Activated CD4-positive, alpha-beta T cell treated with anti-CD3 and anti-CD28 coated beads, Interleukin-2, Interleukin-6, amounts not matched to agents 100 ng/mL and 50 ng/mL, durations not matched to agents 16 hours and 8 hours (primary cell): ENCODE measurements at regions not wholly inside any gene's neighbourhood (a gene's known extent, or its start where the extent isn't known, plus 50 kb on each side); places are given as distances from the start of the nearest gene placed in this dataset.
"Not testable (repeated sequence)": the region's sequence is repeated elsewhere in the genome, so short reads cannot be mapped to it uniquely, and the experiment has no call there.

Source experiments
- DNase-seq: peaks from one replicate; pipeline ENCODE4 v3.0.0-alpha.2; 2020

DNA sequence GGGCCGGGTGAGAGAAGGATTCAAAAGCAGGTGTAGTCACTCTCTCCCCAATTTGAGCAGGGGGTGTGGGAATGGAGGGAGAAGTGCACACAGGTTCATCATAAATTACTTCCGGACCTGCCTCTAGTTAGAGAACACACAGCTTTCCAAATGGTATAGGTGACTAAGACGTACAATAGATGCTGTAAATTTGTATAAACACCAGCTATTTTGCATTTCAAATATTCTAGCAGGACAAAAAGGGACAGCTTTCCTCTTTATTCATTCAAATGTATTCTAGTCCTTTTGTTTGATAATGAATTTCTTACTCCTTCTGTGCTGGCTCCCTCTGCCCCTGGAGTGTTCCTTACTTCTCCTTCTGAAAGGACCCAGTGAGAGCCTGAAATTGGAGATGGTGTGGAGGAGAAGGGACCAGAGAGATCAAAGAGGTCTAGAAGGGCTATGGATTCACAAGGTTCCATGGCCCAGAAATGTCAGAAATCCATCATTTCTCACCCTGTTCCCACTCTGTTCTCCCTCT, 53.2 kb upstream of the SH3BP4 start:
- no peak for DNase-seq

DNA sequence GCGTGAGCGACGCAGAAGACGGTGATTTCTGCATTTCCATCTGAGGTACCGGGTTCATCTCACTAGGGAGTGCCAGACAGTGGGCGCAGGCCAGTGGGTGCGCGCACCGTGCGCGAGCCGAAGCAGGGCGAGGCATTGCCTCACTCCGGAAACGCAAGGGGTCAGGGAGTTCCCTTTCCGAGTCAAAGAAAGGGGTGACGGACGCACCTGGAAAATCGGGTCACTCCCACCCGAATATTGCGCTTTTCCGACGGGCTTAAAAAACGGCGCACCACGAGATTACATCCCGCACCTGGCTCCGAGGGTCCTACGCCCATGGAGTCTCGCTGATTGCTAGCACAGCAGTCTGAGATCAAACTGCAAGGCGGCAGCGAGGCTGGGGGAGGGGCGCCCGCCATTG, 63.4 kb upstream of the SH3BP4 start:
- not testable (repeated sequence) for DNase-seq

DNA sequence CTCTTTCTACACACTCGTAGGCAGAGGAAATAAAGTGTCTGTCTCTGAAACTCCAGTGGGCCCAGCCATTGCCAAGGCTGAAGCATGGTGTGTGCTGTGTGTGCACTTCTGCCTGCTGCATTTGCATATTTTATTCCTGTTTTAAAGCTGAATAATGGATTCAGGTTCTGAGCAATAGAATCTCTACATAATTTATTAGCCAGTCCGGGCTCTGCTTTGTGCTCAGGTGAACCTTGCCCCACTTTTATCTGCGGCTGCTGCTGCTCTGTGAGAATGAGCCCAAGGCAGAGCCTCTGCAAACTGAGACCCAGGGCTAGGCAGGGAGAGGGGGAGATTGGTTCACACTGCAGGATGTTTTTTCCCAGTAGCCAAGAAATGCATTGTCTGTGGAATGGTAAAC, 64.6 kb upstream of the SH3BP4 start:
- no peak for DNase-seq

DNA sequence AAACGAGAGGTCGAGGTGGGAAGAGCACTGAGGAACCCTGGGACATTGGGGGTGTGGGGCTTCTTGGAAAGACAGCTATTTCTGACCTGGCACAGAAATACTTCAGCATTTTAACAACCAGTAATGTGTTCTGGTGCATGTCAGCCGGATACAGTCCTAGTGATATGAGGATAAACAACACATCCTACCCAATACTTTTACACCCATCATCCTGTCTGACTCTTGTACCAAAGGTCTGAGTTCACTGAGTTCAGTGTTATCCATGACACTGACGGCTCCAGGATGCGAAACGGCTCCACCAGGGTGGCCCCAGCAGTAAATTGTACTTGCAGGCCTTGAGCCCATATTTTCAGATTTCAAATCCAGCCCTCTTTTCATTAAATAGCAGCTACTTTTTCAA, 65.9 kb upstream of the SH3BP4 start:
- DNase-seq: no peak

DNA sequence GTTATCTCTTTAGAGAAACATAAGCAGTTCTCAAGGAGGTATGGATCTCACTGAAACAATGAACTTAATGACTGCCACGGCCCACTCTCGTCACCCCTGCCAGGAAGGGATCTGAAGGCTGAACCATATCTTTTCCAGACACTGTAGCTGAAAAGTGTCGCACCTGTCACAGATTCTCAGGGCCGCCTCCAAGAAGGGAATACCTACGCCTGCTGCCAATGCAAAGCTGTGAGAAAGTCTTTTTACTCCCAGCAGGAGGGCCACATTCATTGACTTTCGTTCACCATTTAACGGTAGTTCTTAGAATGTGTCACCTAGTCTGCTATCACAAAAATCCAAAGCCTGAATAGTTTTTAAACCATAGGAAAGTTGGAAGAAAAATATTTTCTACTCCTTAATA, 66.7 kb upstream of the SH3BP4 start:
- no peak for DNase-seq

DNA sequence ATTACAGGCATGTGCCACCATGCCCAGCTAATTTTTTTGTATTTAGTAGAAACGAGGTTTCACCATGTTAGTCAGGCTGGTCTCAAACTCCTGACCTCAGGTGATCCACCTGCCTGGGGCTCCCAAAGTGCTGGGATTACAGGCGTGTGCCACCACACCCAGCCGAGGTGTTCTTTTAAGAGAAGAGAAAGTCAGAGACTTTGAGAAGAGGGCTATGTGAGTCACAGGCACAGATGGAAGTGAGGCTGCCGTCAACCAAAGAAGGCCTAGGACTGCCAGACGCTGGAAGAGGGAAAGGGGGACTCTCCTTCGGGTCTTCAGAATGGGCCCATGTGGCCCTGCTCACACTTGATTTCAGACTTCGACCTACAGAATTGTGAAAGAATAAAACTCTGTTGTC, 67.2 kb upstream of the SH3BP4 start:
- DNase-seq: no peak

DNA sequence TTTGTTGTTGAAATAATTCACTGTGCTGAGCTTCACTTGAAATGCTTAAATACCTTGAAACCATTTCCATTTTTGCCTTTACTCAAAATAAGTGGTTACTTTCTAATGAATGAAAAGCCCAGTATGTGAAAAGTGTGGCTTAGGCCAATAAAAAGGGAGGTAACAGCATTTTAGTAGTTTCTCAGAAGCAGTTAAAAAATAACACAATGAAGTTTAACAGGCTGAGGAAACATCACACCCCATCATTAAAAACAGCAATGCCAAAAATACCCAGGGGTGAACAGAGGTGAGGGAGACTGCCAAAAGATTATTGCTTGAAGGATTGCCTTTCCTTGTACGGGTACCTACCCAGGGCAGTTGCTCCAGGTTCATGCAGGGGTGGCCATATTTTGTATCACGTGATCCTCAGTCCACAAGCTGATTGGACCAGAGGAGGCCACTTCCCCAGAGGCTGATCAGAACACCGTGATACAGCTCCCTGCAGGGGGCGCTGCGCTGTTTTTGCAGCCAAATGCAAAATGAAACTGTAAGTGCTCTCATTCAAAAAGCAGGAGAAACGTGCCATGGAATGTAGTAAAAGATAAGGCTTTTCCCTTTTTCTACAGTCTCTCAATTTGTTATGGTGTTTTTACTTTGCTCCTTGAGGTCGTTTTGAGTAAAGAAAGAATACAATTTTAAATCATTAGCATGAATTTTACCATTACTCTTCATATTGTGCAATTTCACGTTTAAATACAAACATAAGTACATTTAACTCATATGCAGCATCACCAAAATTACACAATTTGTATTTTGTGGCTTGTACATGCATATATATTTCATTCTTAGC, 70.2 kb upstream of the SH3BP4 start:
- peak; percentile 48 for DNase-seq

DNA sequence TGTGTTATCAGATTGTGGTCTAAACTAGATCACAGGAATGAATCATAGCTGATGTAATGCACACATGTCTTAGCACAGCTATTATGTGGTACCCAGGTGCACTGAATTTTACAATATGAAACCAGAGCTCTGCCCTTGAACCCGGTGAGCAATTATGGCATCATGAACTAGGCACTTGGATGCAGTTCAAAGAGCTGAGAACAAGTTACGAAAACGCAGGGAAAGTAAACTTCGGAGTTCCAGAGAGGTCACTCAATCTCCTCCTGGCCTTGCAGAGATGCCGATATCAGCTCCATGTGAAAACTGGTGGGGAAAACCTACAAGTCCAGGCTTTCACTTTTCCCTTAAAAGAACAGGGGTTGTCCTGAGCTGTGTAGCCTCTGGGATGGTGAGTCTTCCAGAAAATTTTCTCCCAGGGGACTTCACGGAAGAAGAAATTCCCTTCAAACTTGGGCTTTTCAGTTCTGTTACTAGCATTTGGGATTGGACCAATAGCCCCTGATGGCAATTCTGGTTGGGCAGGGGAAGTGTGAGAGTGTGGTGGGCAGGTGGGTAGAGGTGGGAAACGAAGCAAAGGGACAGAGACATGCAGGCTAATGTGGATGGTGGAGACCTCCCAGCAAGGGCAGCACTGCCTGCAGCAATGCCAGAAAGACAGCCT, 71.1 kb upstream of the SH3BP4 start:
- peak; percentile 37 for DNase-seq

DNA sequence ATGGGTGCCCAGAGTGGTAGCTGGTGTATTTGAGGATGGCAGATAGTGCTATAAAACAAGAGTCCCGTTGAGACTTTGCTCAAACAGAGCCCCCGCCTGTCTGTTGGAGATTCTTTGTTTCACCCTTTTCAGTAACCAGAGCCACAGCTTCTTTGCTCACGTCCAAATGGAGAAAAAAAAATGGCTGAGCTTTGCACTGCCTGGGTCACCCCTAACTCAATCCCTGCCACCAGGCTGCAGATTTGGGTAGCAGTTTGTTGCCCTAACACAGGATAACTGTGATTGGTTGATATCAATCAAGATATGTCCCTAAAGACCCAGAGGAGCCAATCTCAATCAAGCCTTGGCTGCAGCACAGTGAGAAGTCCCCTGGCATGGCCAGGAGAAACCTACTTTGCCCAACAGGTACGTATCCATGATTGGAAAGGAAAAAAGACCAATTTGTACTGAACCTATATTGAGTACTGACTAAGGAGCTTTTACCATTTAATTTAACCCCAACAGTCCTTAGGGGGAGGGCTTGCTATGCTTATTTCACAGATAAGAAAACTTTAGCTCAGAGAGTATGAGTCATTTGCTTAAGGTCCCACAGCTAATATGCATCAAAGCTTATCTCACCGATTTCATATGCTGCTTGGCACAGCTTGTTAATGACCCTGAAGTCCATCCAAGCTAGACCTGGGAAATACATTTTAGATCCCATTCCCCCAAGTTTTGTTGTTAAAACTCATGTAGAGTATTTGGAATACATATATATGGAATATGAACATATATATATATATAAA, 72.0 kb upstream of the SH3BP4 start:
- DNase-seq: no peak

DNA sequence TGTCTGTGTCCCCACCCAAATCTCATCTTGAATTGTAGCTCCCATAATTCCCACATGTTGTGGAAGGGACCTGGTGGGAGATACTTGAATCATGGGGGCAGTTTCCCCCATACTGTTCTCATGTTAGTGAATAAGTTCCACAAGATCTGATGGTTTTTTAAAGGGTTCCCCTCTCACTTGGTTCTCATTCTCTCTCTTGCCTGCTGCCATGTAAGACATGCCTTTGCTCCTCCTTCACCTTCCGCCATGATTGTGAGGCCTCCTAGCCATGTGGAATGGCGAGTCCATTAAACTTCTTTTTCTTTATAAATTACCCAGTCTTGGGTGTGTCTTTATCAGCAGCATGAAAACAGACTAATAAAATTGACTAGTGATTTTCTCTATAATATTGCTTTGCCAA, 75.2 kb upstream of the SH3BP4 start:
- DNase-seq: not testable (repeated sequence)

DNA sequence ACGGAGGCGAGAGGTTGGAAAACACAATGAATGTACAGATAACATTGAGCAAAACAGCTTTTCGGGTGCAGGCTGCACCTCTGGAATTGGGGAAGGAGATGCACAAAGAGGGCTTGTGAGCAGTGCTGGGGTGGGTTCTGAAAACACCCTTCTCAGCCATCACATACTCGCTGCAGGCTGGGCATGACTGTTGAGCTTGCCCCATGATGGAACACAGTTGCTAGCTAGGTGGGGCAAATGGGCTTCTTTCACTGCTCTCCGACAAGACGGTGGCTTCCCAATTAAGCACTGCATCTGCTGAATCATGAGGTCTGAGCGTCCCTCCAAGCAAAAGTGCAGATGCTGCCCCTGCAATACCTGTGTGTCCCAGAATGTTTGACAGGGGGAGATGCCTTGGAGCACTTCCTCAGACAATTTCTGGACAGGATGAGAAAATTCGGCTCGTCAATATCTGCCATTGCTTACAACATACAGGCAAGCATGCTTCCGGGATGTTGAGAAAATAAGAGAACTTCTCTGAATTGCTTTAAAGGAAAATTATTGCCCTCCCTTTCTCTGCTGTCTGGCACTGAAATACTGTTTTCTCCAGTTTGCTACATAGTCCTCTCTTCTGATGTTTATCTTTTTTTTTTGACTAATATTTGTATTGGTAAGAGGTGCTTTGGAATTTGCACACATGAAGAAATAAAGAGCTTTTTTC, 77.3 kb upstream of the SH3BP4 start:
- DNase-seq: no peak

DNA sequence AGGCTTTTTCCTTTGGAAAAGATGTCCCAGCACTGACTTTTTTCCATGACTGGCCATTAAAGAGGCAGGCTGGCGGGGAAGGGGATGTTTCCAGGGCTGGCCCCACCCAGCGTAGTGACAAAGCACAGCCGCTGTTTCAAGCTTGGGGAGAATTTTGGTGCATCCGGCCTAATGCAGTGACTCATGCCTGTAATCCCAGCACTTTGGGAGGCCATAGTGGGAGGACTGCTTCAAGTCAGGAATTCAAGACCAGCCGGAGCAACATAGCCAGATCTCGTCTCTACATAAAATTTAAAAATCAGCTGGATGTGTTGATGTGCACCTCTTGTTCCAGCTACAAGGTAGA, 78.0 kb upstream of the SH3BP4 start:
- no peak for DNase-seq

DNA sequence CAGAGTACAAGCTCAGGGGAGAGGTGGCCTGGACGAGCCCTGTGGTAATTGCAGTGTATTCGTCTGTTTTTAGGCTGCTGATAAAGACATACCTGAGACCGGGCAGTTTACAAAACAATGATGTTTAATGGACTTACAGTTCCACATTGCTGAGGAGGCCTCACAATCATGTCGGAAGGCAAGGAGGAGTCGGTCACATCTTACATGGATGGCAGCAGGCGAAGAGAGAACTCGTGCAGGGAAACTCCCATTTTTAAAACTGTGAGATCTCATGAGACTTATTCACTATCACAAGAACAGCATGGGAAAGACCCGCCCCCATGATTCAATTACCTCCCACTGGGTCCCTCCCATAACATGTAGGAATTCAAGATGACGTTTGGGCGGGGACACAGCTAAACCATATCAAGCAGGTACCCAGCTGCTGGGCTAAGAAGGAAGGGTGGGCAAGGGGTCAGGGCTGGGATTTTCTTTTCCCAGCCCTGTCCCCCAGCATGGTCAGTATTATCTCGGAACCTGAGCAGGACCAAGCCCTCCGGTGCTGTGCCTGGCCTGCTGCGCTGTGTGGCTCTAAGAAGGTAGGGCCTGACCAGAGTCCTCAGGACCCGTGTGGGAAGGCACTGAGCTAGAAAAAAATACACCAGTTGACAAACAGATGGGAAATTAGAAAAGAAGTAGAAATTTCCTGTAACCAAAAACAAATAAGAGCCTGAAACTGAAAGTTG, 78.6 kb upstream of the SH3BP4 start:
- DNase-seq: no peak

DNA sequence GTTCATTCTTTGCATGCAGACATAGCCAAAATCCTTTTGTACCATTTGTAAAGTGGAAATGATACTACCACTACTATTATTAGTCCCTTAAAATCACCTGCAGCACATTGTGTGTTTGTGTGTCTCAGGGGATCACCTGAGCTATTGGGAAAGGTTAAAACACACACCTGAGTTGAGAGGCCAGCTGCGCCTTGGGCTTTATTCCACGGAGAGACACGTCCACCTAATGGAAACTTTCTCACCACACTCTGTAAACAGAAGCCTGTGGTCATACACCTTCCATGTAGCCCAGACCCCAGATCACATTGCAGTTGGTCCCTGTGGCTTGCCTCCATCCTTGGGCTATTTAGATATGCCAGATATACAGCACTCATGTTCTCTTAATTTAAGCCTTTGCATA, 81.8 kb upstream of the SH3BP4 start:
- DNase-seq: no peak

DNA sequence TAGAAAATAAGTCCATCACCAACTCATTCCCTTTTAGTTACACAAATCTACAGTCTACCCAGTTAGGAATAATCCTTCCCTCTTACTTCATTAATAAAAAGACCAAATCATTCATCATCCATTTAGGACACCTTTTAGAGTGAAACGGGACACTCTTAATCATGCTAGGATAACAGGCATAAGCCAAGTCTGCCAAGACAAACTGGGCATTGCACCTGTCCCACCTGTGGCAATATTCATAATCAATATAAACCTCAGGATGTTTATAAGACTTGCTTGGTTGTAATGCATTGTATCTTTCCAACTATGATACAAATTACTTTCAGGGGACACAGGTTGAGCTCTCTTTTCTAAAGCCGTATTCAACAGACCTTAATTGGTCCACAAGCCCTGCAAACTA, 82.7 kb upstream of the SH3BP4 start:
- no peak for DNase-seq

DNA sequence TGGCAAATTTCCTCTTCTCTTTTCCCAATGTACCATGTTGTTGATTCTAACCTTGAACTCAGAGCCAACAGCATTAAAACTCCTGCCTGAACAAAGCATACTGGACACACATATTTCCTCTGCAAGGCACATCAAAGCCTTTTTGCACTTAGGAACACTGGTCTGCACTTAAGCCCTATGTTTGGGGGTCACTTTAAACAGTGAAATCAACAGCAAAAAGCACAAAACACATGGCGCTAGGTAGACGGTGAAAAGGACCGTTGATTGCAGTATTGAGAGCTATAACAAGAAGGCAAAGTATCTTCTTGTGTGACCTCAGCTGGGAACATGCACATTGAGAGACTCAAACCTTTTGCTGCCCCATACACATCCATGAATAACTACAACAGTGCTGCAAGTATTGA, 83.9 kb upstream of the SH3BP4 start:
- DNase-seq: no peak

DNA sequence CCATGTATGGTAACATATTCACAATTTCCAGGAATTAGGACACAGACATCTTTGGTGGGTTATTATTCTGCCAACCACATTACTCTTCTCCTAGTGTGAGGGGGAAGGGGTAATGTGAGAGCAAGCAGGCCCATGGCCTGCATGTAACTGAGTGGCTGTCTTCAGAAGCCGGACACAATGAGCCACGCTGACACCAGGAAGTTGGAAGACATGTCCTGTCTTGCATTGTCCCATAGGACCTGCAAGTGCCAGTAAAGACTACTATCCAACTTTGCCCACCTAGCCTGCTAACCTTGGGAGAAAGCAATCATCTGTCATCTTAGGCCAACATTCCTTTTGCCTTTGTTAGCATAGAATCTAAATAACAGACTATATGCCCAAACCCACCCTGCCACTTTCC, 86.2 kb upstream of the SH3BP4 start:
- DNase-seq: no peak

DNA sequence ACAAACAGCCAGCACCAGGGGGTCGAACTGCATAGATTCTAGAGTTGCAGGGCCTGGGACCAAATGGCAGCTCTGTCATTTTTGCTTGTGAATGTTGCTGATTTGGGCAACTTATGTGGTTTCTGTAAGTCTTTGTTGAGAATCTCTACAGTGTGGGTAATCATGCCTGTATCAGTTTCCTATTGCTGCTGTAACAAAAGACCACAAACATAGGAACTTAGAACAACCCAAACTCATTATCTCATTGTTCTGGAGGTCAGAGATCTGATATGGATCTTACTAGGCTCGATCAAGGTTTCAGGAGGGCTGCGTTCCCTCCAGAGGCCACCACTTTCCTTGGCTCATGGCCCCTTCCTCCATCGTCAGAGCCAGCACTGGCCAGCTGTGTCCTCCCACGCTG, 86.8 kb upstream of the SH3BP4 start:
- no peak for DNase-seq

DNA sequence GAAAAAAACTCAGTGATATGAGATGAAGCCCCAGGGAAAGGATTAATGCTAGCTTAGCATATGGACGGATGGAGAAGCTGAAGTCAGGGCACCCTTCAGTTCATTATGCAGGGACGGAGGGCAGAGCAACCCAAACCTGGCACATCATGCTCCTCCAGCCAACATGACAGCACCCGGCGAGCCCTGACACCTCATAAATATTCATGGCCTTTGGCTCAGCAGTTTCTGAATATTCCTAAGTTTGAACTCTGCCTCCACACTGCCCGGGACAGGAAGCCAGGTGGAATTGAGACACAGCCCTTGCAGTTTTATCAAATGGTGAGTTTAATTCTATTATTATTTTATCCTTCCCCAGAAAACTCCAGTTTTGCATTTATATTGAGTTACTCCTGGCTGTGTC, 87.3 kb upstream of the SH3BP4 start:
- DNase-seq: no peak

DNA sequence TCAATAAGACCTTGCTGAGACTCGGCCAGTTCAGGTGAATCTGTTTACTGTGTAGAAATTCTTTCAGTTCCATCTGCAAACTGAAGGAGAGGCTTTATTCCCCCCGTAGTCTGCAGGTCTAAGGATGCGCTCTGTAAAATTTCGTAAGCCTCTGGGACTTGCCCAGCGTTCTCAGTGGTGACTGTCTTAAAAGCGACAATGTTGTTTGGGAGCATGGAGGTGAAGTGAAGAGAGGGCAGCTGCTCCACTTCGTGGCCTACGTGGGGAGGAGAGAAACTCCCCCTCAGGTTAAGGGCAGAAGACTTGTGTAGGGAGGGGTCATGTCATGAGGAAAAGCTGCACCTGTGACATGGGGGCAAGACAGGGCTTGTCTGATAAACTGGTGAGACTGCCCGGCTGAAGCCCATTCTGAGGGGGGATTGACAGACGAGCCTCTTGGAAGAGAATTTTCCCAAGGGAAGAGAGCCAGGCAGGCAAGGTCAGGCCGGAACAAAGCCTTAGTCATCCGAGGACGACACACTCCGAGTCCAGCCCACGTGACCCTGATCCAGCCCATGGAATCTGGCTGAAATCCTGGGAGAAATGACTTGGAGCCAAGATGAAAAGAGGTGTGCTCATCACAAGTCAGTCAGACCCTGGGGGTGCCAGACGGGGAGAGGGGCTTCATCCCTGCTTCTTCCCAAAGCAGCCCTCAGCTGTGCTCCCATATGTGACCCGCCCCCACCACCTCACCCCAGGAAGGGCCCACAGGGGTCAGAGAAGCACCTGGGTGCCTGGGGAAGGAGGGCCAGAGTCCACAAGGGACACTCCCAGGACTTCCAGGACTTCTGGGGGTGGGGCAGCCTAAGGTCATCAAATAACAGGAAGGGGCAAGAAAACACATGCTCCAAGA, 88.5 kb upstream of the SH3BP4 start:
- no peak for DNase-seq
